ENCODE measurements at regions not wholly inside any gene's neighbourhood (a gene's known extent, or its start where the extent isn't known, plus 50 kb on each side); places are given as distances from the start of the nearest gene placed in this dataset.

GRCh38 chr6:2542858-2543218 lies 207.9 kb downstream of the MYLK4 start:
- H3K36me3 ChIP-seq = no peaks in the 10 kb centered on the region
- no peak overlapping the region for H3K4me3 ChIP-seq
- no peaks in the 10 kb centered on the region for H3K27me3 ChIP-seq
- TF ChIP-seq CTCF (IDR thresholded peaks at IDR 0.05) (no peak), EP300 (IDR thresholded peaks at IDR 0.05) (no peak), POLR2A (IDR thresholded peaks at IDR 0.05) (no peak)
- 29 to 41% (median 33%) methylated on average over 4 of the region's 4 CpGs for WGBS, 3 donors
- no peaks in the 10 kb centered on the region for H3K4me1 ChIP-seq (ENCODE audit: insufficient read depth)
- no peak overlapping the region for H3K27ac ChIP-seq
- no peak for DNase-seq
- intact Hi-C loops (cut with DNase I) = no loop called here
- no peaks in the 10 kb centered on the region for H3K9me3 ChIP-seq

- Histone ChIP-seq H3K27ac (no peak overlapping the region), H3K27me3 (no peaks in the 10 kb centered on the region), H3K4me3 (no peak overlapping the region), H3K4me1 (ENCODE audit: insufficient read depth) (no peaks in the 10 kb centered on the region), H3K9me3 (no peaks in the 10 kb centered on the region), H3K36me3 (no peaks in the 10 kb centered on the region)
- TF ChIP-seq POLR2A (IDR thresholded peaks at IDR 0.05) (no peak), EP300 (IDR thresholded peaks at IDR 0.05) (no peak), CTCF (IDR thresholded peaks at IDR 0.05) (no peak)
- no peak for DNase-seq
- WGBS, 3 donors = 75 to 90% (median 86%) methylated on average over 8 of the region's 8 CpGs
- intact Hi-C loops (cut with DNase I) = no loop called here
Measured at GRCh38 chr6:2542101-2542857, 208.4 kb downstream of the MYLK4 start.

GRCh38 chr6:2536451-2536850 lies 214.3 kb downstream of the MYLK4 start:
- DNase-seq = no peak
- WGBS, 3 donors = 64 to 87% (median 83%) methylated on average over 6 of the region's 6 CpGs
- Histone ChIP-seq H3K27ac (no peak overlapping the region), H3K9me3 (no peaks in the 10 kb centered on the region), H3K27me3 (no peaks in the 10 kb centered on the region), H3K4me1 (ENCODE audit: insufficient read depth) (no peaks in the 10 kb centered on the region), H3K4me3 (no peak overlapping the region), H3K36me3 (no peaks in the 10 kb centered on the region)
- TF ChIP-seq EP300 (IDR thresholded peaks at IDR 0.05) = no peak
- no peak for TF ChIP-seq POLR2A (IDR thresholded peaks at IDR 0.05)
- no peak for TF ChIP-seq CTCF (IDR thresholded peaks at IDR 0.05)
- intact Hi-C loops (cut with DNase I) = no loop called here

- TF ChIP-seq EP300 (IDR thresholded peaks at IDR 0.05) = no peak
- TF ChIP-seq POLR2A (IDR thresholded peaks at IDR 0.05) = no peak
- no peak for TF ChIP-seq CTCF (IDR thresholded peaks at IDR 0.05)
- H3K9me3 ChIP-seq = no peaks in the 10 kb centered on the region
- no peaks in the 10 kb centered on the region for H3K4me1 ChIP-seq (ENCODE audit: insufficient read depth)
- no peaks in the 10 kb centered on the region for H3K36me3 ChIP-seq
- no peak for DNase-seq
- intact Hi-C loops (cut with DNase I) = no loop called here
- no peaks in the 10 kb centered on the region for H3K27me3 ChIP-seq
- H3K4me3 ChIP-seq = no peak overlapping the region
- no peak overlapping the region for H3K27ac ChIP-seq
- WGBS, 3 donors = 65 to 77% (median 68%) methylated on average over 8 of the region's 8 CpGs
Measured at GRCh38 chr6:2535506-2535905, 215.2 kb downstream of the MYLK4 start.
